ENCODE measurements at regions not wholly inside any gene's neighbourhood (a gene's known extent, or its start where the extent isn't known, plus 50 kb on each side); places are given as distances from the start of the nearest gene placed in this dataset.

DNA sequence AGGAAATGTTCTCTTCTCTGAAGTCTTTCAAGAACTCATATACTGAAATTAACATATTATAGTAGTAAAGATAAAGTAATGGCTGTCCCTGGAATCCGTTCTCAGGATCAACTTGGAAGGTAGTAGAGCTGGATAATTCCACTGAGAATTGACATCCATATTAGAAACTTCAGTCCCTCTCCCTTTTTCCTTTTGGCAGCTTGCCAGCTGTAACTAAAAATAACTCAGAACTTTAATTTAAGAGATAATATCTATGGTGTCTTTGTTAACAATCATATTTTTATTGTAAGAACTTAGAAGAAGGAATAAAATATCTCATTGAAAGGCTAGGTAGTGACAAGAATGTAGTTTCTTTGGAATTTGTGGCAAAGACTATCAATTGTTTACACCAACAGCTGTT, 61.4 kb upstream of the PLEKHA5 start:
- intact Hi-C loops (cut with DNase I): no loop called here
- no peak for DNase-seq (ENCODE audit: low spot score)

- no peak for DNase-seq (ENCODE audit: low spot score)
- intact Hi-C loops (cut with DNase I): loop anchor here in 1 of 2 donors (5.0 kb wide), 1 partner anchor 1237 kb away; no protein-coding TSS in a partner anchor
Measured at GRCh38 chr12:19070341-19070740, 59.2 kb upstream of the PLEKHA5 start.

- DNase-seq (ENCODE audit: low spot score): no peak
- intact Hi-C loops (cut with DNase I): loop anchor here in 1 of 2 donors (5.0 kb wide), 1 partner anchor 1233 kb away; no protein-coding TSS in a partner anchor
Measured at GRCh38 chr12:19074700-19075099, 54.8 kb upstream of the PLEKHA5 start.

- intact Hi-C loops (cut with DNase I): no loop called here
- no peak for DNase-seq (ENCODE audit: low spot score)
Measured at GRCh38 chr12:19075711-19076340, 53.7 kb upstream of the PLEKHA5 start.
